ENCODE measurements at regions not wholly inside any gene's neighbourhood (a gene's known extent, or its start where the extent isn't known, plus 50 kb on each side); places are given as distances from the start of the nearest gene placed in this dataset.

- no peak for FAIRE-seq
- no peak for DNase-seq (ENCODE audit: low spot score in 2 of 2)
Measured at GRCh38 chr13:82344867-82345266, 1537.4 kb downstream of the SLITRK1 start.

GRCh38 chr13:82341116-82341515, 1541.2 kb downstream of the SLITRK1 start:
- no peak for FAIRE-seq
- DNase-seq (ENCODE audit: low spot score in 2 of 2) = no peak

GRCh38 chr13:82330499-82330898, 1551.8 kb downstream of the SLITRK1 start:
- no peak for FAIRE-seq
- no peak for DNase-seq (ENCODE audit: low spot score in 2 of 2)

- FAIRE-seq (no peak), DNase-seq (ENCODE audit: low spot score in 2 of 2) (no peak)
Measured at GRCh38 chr13:82323101-82323500, 1559.2 kb downstream of the SLITRK1 start.

- DNase-seq (ENCODE audit: low spot score in 2 of 2) (no peak), FAIRE-seq (no peak)
Measured at GRCh38 chr13:82305588-82305987, 1576.7 kb downstream of the SLITRK1 start.

- DNase-seq (ENCODE audit: low spot score in 2 of 2) = no peak
- no peak for FAIRE-seq
Measured at GRCh38 chr13:82298106-82298505, 1584.2 kb downstream of the SLITRK1 start.

- no peak for DNase-seq (ENCODE audit: low spot score in 2 of 2)
- FAIRE-seq = no peak
Measured at GRCh38 chr13:82294226-82294625, 1588.0 kb downstream of the SLITRK1 start.

- no peak for FAIRE-seq
- no peak for DNase-seq (ENCODE audit: low spot score in 2 of 2)
Measured at GRCh38 chr13:82292334-82292733, 1589.9 kb downstream of the SLITRK1 start.

GRCh38 chr13:82291852-82292251, 1590.4 kb downstream of the SLITRK1 start:
- no peak for FAIRE-seq
- no peak for DNase-seq (ENCODE audit: low spot score in 2 of 2)

- no peak for FAIRE-seq
- DNase-seq (ENCODE audit: low spot score in 2 of 2) = no peak
Measured at GRCh38 chr13:82275644-82276043, 1606.6 kb downstream of the SLITRK1 start.

GRCh38 chr13:82259284-82259683, 1623.0 kb downstream of the SLITRK1 start:
- no peak for FAIRE-seq
- no peak for DNase-seq (ENCODE audit: low spot score in 2 of 2)

GRCh38 chr13:82257790-82258507, 1624.3 kb downstream of the SLITRK1 start:
- no peak for FAIRE-seq
- no peak for DNase-seq (ENCODE audit: low spot score in 2 of 2)

GRCh38 chr13:82248762-82249161, 1633.5 kb downstream of the SLITRK1 start:
- DNase-seq (ENCODE audit: low spot score in 2 of 2) (no peak), FAIRE-seq (no peak)

GRCh38 chr13:82245860-82246259, 1636.4 kb downstream of the SLITRK1 start:
- DNase-seq (ENCODE audit: low spot score in 2 of 2) = no peak
- no peak for FAIRE-seq

- DNase-seq (ENCODE audit: low spot score in 2 of 2) (no peak), FAIRE-seq (no peak)
Measured at GRCh38 chr13:82224806-82225205, 1657.5 kb downstream of the SLITRK1 start.

- FAIRE-seq (no peak), DNase-seq (ENCODE audit: low spot score in 2 of 2) (no peak)
Measured at GRCh38 chr13:82221621-82222020, 1660.7 kb downstream of the SLITRK1 start.

- DNase-seq (ENCODE audit: low spot score in 2 of 2) = no peak
- no peak for FAIRE-seq
Measured at GRCh38 chr13:82220641-82221040, 1661.6 kb downstream of the SLITRK1 start.

- FAIRE-seq (no peak), DNase-seq (ENCODE audit: low spot score in 2 of 2) (no peak)
Measured at GRCh38 chr13:82216165-82216564, 1666.1 kb downstream of the SLITRK1 start.

GRCh38 chr13:82214341-82214740, 1667.9 kb downstream of the SLITRK1 start:
- DNase-seq (ENCODE audit: low spot score in 2 of 2) (no peak), FAIRE-seq (no peak)

- no peak for DNase-seq (ENCODE audit: low spot score in 2 of 2)
- no peak for FAIRE-seq
Measured at GRCh38 chr13:82206241-82206640, 1676.0 kb downstream of the SLITRK1 start.

- DNase-seq (ENCODE audit: low spot score in 2 of 2) (no peak), FAIRE-seq (no peak)
Measured at GRCh38 chr13:82202398-82202797, 1679.9 kb downstream of the SLITRK1 start.

GRCh38 chr13:82196087-82196486, 1686.2 kb downstream of the SLITRK1 start:
- DNase-seq (ENCODE audit: low spot score in 2 of 2) (no peak), FAIRE-seq (no peak)

- no peak for FAIRE-seq
- DNase-seq (ENCODE audit: low spot score in 2 of 2) = no peak
Measured at GRCh38 chr13:82187227-82187626, 1695.0 kb downstream of the SLITRK1 start.

Data from frontal cortex (tissue), 3 donors.